GM21390 (cell line): ENCODE measurements at regions not wholly inside any gene's neighbourhood (a gene's known extent, or its start where the extent isn't known, plus 50 kb on each side); places are given as distances from the start of the nearest gene placed in this dataset.

Experiments used
- ATAC-seq: cut with Tn5 transposase; IDR thresholded peaks from one replicate; pipeline ENCODE4 v1.9.1; 2021; ENCODE audit not compliant: unreplicated experiment

DNA sequence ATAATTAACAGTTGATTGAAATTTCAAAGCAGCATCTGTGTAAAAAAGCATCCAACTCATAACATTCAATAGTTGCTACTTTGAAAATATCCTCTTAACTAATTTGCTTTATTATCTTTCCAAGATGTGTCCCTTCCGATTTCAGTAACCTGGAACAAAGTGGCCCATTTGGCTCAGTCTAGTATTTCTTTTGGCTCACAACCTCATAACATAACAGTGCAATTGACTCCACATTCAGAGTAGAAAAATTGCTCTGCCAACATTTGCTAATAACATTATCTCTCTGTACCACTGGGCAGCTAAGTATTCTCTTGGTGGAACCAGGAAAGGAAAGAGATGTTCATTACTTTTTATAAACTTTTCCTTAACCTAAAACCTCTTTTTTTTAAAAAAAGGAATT, 571.1 kb upstream of the ARGLU1 start:
- ATAC-seq = no peak

- ATAC-seq = no peak
Observed at GRCh38 chr13:107138486-107138885, 570.5 kb upstream of the ARGLU1 start.

- no peak for ATAC-seq
Observed at GRCh38 chr13:107133950-107134349, 566.0 kb upstream of the ARGLU1 start.

DNA sequence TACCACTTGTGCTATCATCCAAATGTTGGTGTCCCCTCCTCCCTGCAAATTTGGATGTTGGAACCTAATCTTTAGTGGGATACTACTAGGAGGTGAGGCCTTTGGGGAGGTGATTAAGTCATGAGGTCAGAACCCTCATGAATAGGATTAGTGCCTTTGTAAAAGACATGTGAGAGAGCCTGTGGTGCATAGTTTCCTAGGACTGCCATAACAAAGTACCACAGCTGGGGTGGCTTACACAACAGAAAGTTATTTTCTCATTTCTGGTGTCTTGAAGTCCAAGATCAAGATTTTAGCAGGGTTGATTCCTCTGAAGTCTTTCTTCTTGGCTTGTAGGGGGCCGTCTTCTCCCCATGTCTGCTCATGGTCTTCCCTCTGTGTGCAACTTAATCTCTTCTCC, 562.6 kb upstream of the ARGLU1 start:
- ATAC-seq = no peak

- no peak for ATAC-seq
Observed at GRCh38 chr13:107124730-107125129, 556.8 kb upstream of the ARGLU1 start.

GRCh38 chr13:107124129-107124718, 556.3 kb upstream of the ARGLU1 start:
- ATAC-seq = no peak

DNA sequence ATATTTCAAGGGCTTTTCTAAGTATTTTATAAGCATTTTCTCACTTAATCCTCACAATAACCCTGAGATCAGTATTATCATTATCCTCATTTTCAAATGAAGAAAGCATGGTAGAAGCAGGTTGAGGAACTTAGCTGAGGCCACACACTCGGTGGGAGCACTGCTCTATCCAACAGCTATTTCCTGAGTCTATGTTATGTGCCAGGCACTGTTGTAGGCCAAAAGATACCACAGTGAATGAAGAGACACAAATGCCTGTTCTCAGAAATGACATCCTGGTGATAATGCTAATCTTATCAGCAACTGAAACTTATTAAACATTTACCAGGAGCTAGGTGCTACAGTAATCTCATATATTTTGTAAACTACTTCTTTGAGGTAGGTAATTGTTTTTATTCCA, 553.9 kb upstream of the ARGLU1 start:
- ATAC-seq = no peak

DNA sequence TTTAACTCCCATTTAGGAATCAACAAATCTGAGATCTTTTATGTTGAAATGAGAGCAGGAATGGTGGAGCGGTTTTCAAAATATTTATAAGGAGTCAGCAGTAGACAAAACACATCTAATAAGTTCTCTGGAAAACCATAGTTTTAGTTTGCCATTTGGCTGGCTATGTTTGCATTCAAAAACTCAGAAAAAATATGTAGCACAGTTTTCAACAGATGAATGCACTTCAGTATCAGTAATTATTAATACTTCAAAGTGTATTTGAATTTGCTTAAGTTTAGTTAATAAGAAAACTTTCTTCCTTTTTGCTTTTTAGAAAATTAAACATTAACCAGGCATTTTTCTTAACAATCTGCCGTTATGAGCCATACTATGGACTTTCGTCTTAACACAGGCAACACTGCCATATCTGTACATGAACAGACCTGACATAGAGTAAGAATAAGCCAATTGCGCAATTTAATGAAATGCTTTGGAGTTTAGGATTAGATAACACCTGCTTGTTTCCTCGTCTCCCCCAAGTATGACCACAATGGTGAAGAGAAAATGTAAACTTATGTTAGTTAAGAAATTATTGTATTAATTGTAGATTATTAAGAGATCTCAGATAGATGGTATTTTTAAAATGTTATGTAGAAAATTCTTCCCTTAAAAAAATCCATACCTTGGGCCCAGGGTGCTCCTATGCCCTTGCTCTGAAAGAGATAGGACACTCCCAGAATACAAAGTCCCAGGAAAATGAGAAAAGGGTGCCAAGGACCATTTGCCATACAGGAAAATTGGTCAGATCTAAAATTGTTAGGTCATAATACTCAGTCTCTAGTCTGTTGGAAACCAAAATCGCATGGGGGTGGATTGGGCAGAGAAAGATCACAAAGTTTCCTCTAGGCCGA, 552.3 kb upstream of the ARGLU1 start:
- no peak for ATAC-seq

DNA sequence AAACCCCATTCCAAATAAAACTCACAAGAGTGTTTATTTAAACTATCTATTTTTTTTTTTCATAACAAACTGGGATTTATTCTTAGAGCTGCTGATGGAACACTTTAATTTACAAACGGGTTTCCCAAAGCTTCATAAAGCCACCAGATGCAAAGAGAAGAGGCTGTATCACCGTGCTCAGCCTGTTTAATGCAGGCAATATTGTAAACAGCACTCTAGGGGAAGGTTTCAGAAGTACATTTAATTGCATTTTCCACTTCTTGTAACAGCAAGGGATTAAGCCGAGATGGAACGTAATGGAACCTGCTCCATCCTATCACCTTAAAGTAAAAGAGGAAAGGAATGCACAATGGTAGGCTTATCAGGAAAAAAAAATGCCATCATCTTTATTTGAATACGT, 550.6 kb upstream of the ARGLU1 start:
- no peak for ATAC-seq

DNA sequence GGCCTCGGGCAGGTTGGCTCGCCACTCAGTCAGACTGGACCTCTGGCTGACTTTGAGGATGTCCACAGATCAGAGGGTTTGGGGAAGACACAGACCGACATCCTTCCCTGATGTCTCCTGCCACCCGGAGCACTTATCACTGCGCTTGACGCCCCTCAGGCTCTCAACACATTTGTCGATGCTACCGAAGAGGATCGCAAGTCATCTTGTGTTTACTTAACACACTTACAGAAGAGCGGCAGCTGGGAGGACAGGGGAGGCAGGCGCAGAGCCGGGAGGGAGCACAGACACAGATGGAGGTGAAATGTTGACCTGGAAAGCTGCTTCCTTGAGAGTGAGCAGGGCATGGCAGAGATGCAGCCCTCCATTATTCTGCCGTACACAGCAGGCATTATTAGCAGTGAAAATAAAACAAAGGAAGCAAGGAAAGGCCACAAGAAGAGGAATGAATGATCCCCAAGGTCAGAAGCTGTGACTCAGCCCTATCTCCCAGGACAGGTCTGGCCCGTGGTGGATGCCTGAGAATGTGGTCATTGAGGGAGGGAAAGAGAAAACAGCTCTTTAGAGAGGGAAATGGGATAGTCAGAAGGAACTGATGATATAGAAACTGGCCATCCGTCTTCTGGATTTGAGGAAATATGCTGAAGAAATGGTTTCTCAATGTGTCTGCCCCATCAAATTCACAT, 549.5 kb upstream of the ARGLU1 start:
- ATAC-seq = no peak

DNA sequence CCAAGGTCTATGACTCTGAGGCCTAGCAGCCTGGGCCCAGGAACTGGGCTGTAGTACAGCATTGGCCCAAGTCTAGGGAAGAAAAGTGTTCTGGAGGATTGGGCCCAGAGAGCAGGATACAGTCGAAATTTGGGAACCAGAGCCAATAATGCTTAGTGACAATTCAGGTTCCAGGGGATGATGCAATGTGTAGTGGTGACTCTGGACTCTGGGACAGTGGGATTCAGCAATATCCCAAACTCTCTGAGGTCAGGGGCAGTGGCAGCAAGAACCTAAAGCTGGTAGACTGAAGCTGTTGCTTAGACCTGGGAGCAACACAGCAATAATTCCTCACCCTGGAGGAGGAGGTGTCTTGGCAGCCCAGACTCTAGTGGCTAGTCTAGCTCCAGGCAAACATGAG, 545.5 kb upstream of the ARGLU1 start:
- no peak for ATAC-seq

DNA sequence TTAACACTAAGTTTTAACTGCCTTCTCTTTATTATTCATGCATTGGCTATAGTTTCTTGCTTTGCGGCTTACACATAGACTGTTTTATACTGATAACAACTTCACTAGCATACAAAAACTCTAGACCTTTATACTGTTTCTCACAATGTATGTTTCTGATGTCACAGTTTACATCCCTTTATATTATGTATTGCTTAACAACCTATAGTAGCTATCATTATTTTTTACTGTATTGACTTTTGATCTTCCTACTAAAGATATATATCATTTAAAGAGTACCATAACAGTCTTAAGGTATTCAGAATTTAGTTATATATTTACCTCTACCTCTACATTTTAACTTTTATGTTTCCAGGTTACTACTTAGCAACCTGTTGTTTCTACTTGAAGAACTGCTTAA, 543.3 kb upstream of the ARGLU1 start:
- no peak for ATAC-seq

DNA sequence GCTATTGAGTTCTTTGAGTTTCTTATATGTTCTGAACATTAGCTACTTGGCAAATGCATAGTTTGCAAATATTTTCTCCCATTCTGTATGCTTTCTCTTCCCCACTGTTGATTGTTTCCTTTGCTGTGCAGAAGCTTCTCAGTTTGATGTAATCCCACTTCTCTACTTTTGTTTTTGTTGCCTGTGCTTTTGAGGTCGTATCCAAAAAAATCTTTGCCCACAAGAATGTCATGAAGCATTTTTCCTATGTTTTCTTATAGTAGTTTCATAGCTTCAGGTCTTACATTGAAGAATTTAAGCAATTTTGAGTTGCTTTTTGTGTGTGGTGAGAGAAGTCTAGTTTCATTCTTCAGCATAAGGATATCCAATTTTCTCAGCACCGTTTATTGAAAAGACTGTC, 536.7 kb upstream of the ARGLU1 start:
- no peak for ATAC-seq

DNA sequence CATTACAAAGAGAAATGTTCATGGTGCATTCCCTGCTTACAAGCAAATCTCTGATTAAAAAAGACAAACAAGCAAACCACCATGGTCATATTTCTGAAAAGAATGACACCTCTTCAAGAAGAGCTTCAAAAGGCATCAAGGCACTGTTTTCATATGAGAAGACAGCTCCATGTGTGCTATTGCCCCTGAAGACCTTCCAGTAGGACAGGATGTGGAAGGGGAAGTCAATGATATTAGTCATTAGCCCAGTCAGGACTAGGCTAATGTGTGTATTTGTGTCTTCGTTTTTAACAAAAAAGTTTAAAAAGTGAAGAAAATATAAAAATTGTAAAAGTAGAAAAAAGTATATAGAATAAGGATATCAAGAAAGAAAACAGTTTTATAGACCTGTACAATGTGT, 534.7 kb upstream of the ARGLU1 start:
- ATAC-seq = no peak

DNA sequence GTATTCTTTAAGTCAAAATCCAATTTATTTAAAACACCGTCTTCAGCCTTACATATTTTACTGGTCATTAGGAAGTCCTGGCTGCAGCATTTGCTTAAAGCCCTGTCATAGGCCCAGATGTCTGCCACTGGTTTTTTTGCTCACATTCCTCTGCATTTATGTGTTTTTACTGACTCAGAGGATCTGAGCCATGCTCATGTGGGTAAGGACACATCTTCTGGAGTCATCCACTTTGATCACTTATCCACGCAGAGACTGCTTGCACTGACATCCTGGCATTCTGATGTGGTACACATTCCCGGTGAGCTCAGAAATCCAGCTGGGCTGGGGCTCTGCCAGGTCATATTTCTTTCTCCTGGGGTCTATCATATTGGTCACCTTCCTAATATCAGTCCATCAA, 531.7 kb upstream of the ARGLU1 start:
- no peak for ATAC-seq

GRCh38 chr13:107097916-107098315, 530.0 kb upstream of the ARGLU1 start:
- ATAC-seq = no peak

DNA sequence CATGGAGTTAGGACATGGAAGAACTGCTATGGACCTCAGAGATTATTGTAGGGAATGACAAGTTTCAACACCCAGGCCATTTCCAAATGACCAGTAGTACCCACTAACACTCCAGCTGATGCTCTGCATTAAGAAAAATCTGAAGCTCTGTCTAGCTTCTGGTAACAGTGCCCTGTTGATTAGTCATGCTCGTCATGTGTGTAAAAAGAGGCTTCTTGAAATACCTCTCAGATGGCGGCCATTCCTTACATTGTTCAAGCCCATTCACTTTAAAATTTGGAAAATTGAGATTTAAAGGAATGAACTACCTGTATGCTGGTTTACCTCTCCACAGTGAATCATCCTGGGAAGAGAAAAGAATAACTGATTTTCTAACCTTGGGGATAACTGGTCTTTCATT, 527.9 kb upstream of the ARGLU1 start:
- no peak for ATAC-seq

- ATAC-seq = no peak
Observed at GRCh38 chr13:107091861-107092260, 523.9 kb upstream of the ARGLU1 start.

DNA sequence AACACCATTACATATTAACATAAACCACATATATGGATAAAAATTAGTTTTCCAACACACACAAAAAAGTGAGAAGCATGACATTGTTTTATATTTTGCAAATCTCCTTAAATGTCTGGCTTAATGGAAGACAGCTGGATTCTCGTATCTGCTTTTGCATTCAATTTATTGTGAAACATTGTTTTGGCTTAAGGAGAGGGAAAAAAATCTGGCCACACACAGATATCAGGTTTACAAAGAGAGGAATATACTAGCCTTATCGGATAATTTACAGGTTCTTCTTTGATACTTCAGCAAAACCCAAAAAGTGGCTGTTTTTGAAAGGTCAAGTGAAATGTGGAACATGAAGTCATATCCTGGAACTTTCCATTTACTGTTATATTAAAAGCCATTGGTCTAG, 523.5 kb upstream of the ARGLU1 start:
- ATAC-seq = no peak

DNA sequence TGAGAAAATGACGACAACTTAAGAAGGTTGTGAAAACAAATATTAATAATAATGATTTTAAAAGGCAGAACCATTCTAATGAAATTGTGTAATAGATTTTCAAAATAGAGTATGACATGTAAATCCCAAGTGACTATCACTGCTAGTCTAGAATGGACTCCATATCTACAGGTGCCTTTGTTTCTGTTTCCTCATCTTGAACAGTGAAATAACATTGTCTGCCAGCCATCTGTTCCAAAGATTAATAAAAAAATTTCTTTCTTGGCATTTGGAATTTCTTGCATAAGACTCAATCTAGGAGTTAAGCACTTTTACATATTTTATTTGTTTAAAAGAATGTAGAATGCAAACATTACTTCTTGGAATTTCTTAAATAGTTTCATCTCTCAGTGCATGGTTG, 520.1 kb upstream of the ARGLU1 start:
- no peak for ATAC-seq

DNA sequence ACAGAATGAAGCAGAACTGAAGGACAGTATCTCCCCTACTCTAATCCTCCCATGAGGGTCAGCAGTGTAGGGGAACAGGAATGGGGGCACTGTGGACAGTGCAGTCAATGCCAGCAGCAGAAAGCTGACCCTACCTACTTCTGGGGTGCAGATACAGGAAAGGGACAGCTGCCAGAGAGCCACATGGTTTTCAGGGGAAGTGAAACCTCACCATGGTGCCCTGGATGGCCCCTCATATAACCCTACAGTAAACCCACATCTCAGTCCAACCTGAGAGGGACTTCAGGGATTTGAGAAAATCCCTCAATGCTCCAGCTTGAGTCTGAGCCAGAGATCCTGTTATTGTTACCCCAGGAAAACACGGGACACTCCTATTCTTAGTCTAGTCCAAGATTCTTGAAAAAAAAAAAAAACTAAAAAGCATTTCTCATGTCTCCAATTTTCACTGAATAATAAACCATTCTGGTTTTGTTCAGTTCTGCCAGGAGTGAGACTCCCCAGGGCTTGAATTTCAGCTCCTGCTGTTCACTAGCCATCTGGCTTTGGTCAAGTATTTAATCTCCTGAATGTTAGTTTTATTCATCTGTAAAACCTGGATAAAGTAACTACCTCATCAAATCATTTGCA, 511.6 kb upstream of the ARGLU1 start:
- no peak for ATAC-seq
